Endothelial cell of umbilical vein (primary cell): ENCODE measurements at regions not wholly inside any gene's neighbourhood (a gene's known extent, or its start where the extent isn't known, plus 50 kb on each side); places are given as distances from the start of the nearest gene placed in this dataset.

ENCODE experiments used
- BruUV-seq: library from RNA; stranded (reverse); fragments of 400-500 nt; replicated peaks from 2 replicates; lab custom pipeline; 2021; lab: Mats Ljungman, UMichigan
- CTCF ChIA-PET: fragments of 300-600, 350-600 bp; sonication (Branson Sonifier 250); formaldehyde crosslinking; loops from one replicate; lab custom pipeline; 2021; ENCODE audit warnings: antibody characterized with exemption, inconsistent platforms; lab: Charles Lee
- POLR2A ChIA-PET: fragments of 300-600, 350-600 bp; sonication (Branson Sonifier 250); formaldehyde crosslinking; loops from one replicate; lab custom pipeline; 2021; ENCODE audit warnings: antibody characterized with exemption, inconsistent platforms; lab: Charles Lee
- DNase-seq: peaks from one replicate; pipeline ENCODE4 v3.0.0-alpha.2; 2011; ENCODE audit warnings: low read depth, low spot score
- FAIRE-seq: peaks from 2 replicates; lab custom pipeline; 2011; peaks lifted over from hg19 to GRCh38; lab: Jason Lieb, UNC
- H2AFZ ChIP-seq: 2 replicates; pipeline ENCODE4 v1.6.0; 2012; ENCODE audit warnings: low read depth, low read length, control low read depth, inconsistent platforms
- H3K27ac ChIP-seq: 2 replicates; pipeline ENCODE4 v1.5.1; 2011; ENCODE audit warnings: low read depth, mild to moderate bottlenecking, control low read depth, low read length, moderate library complexity; ENCODE audit not compliant: insufficient read depth
- H3K27me3 ChIP-seq, 2 experiments: 2 replicates each; pipeline versions ENCODE4 v1.6.0 to v1.6.1; 2011; ENCODE audit warnings: low read length in 2 of 2, mixed read lengths in 1 of 2; ENCODE audit not compliant: control insufficient read depth in 2 of 2, insufficient read depth in 2 of 2
- H3K36me3 ChIP-seq, 2 experiments: 2 replicates in 1 of 2; 3 replicates in 1 of 2; pipeline ENCODE4 v1.5.1; 2011; ENCODE audit warnings: low read length in 2 of 2, mild to moderate bottlenecking in 1 of 2, moderate library complexity in 1 of 2; ENCODE audit not compliant: control insufficient read depth in 2 of 2, insufficient read depth in 2 of 2; ENCODE audit errors: extremely low read depth in 1 of 2
- H3K4me1 ChIP-seq: 3 replicates; pipeline ENCODE4 v1.5.1; 2011; ENCODE audit warnings: mild to moderate bottlenecking, low read length; ENCODE audit not compliant: control insufficient read depth, insufficient read depth; ENCODE audit errors: extremely low read depth
- H3K4me2 ChIP-seq: 2 replicates; pipeline ENCODE4 v1.6.1; 2011; ENCODE audit warnings: low read length, control low read depth, mixed read lengths; ENCODE audit not compliant: insufficient read depth
- H3K4me3 ChIP-seq, 3 experiments: fragments of 200-600 bp in 1 of 3; sonication (generic), shearing (Covaris generic) in 1 of 3; replicated peaks in 1 of 3; 2 replicates each; pipeline ENCODE4 v1.5.1; 2011 to 2016; ENCODE audit warnings: control low read depth in 3 of 3, low read length in 3 of 3, mild to moderate bottlenecking in 2 of 3, inconsistent platforms in 1 of 3, low read depth in 1 of 3, moderate library complexity in 1 of 3; ENCODE audit not compliant: insufficient read depth in 1 of 3
- H3K79me2 ChIP-seq: 2 replicates; pipeline ENCODE4 v1.6.0; 2012; ENCODE audit warnings: low read length, inconsistent platforms; ENCODE audit not compliant: control insufficient read depth, insufficient read depth
- H3K9ac ChIP-seq: replicated peaks from 2 replicates; pipeline ENCODE3; 2011; ENCODE audit warnings: low read length, control low read depth; ENCODE audit not compliant: insufficient read depth; ENCODE audit errors: extremely low read depth
- H3K9me1 ChIP-seq: replicated peaks from 3 replicates; pipeline ENCODE4 v1.6.0; 2011; ENCODE audit warnings: mild to moderate bottlenecking, low read length; ENCODE audit not compliant: control insufficient read depth, insufficient read depth; ENCODE audit errors: extremely low read depth
- H3K9me3 ChIP-seq: replicated peaks from 2 replicates; pipeline ENCODE4 v1.5.1; 2012; ENCODE audit warnings: low read length, inconsistent platforms; ENCODE audit not compliant: control insufficient read depth, insufficient read depth
- H4K20me1 ChIP-seq: replicated peaks from 2 replicates; pipeline ENCODE3; 2011; ENCODE audit warnings: mild to moderate bottlenecking, low read length; ENCODE audit not compliant: control insufficient read depth, insufficient read depth; ENCODE audit errors: extremely low read depth
- CTCF ChIP-seq, 2 donors: IDR thresholded peaks; 1 replicate in 1 of 2; 2 replicates in 1 of 2; pipeline ENCODE4 v1.5.1; 2011; ENCODE audit warnings: low read length in 2 of 2, mild to moderate bottlenecking in 2 of 2, moderate library complexity in 2 of 2, control low read depth in 1 of 2, inconsistent platforms in 1 of 2, low read depth in 1 of 2; ENCODE audit not compliant: insufficient read depth in 1 of 2; ENCODE audit errors: extremely low read depth in 1 of 2
- EZH2 ChIP-seq: IDR thresholded peaks from 2 replicates; pipeline ENCODE4 v1.6.1; 2012; ENCODE audit warnings: borderline replicate concordance, low read depth, mild to moderate bottlenecking, moderate library complexity, low read length, inconsistent platforms; ENCODE audit not compliant: severe bottlenecking
- FOS ChIP-seq: IDR thresholded peaks from 2 replicates; pipeline ENCODE4 v1.6.1; 2011; ENCODE audit warnings: mild to moderate bottlenecking, low read length, moderate library complexity, borderline replicate concordance; ENCODE audit not compliant: insufficient read depth
- GATA2 ChIP-seq: IDR thresholded peaks from 2 replicates; pipeline ENCODE4 v1.7.0; 2011; ENCODE audit warnings: low read depth, mild to moderate bottlenecking, moderate library complexity, mixed read lengths, low read length; ENCODE audit not compliant: insufficient read length, insufficient read depth
- JUN ChIP-seq: IDR thresholded peaks from 2 replicates; pipeline ENCODE4 v1.6.1; 2011; ENCODE audit warnings: borderline replicate concordance, low read depth; ENCODE audit not compliant: insufficient read length, insufficient read depth
- MAX ChIP-seq: IDR thresholded peaks from 2 replicates; pipeline ENCODE4 v1.6.1; 2011; ENCODE audit not compliant: insufficient read depth, insufficient read length
- MYC ChIP-seq: IDR thresholded peaks from one replicate; pipeline ENCODE4 v1.6.1; 2011; ENCODE audit warnings: mild to moderate bottlenecking, low read depth, low read length
- POLR2A ChIP-seq: IDR thresholded peaks from 2 replicates; pipeline ENCODE4 v1.6.1; 2012; ENCODE audit warnings: low read depth, mild to moderate bottlenecking, control low read depth, low read length
- POLR2AphosphoS5 ChIP-seq: IDR thresholded peaks from 2 replicates; pipeline ENCODE4 v1.6.1; 2012; ENCODE audit warnings: low read depth, mild to moderate bottlenecking, control low read depth, low read length, moderate library complexity; ENCODE audit not compliant: insufficient read depth
- dilution Hi-C: fragments of 300-500 bp; cut with MboI; formaldehyde crosslinking; loops from one replicate; pipeline ENCODE4 v1.15.0; 2019; ENCODE audit warnings: low sequenced_read_pairs; ENCODE audit not compliant: extremely low pct_ligation_motif_present
- intact Hi-C: fragments of 100-400 bp; cut with micrococcal nuclease; formaldehyde crosslinking; loops from one replicate; pipeline ENCODE4 v1.10.0; 2022

GRCh38 chr10:118917701-118918100 lies 111.8 kb upstream of the NANOS1 start:
- no TSS peak for BruUV-seq
- intact Hi-C loops, result no loop called here
- Histone ChIP-seq H3K4me1 (peaks cover 4% of the 10 kb centered on the region), H3K79me2 (no peaks in the 10 kb centered on the region), H4K20me1 (no peaks in the 10 kb centered on the region), H2AFZ (no peak overlapping the region), H3K9me1 (no peaks in the 10 kb centered on the region), H3K27ac (no peak overlapping the region), H3K36me3 (no peaks in the 10 kb centered on the region), H3K4me2 (no peak overlapping the region), H3K27me3 (peaks cover 16 to 23% of the 10 kb centered on the region in 2 experiments), H3K4me3 (no peak overlapping the region), H3K9me3 (no peaks in the 10 kb centered on the region), H3K9ac (no peak overlapping the region)
- FAIRE-seq, result no peak
- no peak for DNase-seq
- TF ChIP-seq FOS (no peak), GATA2 (no peak), POLR2AphosphoS5 (no peak), MAX (no peak), MYC (no peak), EZH2 (no peak), CTCF (IDR thresholded peaks at IDR 0.05; ENCODE audit: extremely low read depth in 1 of 2, insufficient read depth in 1 of 2, low read depth in 1 of 2, low read length in 2 of 2) (no peak), JUN (no peak), POLR2A (no peak)
- dilution Hi-C loops, result no loop called here
- CTCF ChIA-PET, result interaction anchor here (0.7 to 1.1 kb wide), 2 partner anchors 10 to 586 kb away, joined by 3 to 8 read pairs; no protein-coding TSS in a partner anchor
- POLR2A ChIA-PET, result no interaction called here
